ENCODE measurements at regions not wholly inside any gene's neighbourhood (a gene's known extent, or its start where the extent isn't known, plus 50 kb on each side); places are given as distances from the start of the nearest gene placed in this dataset.

DNA sequence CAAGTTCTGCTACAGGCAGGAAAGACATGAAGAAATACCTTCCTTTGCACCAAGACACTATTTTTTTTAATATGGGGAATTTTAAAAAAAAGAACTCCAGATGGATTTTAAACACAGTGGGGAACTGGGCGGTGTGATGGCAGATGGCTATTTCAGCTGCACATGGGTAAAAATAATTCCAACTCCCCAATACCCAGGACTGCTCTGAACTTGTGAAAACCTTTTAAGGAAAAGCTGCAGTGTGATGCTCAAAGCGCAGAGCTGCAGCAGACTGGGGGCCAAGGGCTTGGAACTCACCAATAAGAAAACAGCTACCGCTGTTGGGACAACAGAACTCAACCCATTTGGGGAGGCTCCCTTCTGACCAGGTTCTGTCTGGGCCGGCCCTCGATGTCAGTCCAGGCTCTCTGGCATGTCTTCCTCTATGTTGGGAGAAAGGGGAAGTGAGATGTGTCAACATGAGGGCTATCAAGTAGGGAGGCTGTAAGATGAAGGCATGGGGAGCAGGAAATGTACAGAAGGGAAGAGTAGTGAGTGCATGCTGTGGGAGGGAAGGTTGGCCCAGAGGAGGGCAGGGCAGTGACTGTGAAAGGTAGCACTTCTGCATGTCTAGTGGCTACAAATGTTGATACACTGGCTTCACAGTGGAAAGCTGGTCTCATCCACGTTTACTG, 64.0 kb upstream of the SLC14A2 start:
- TF ChIP-seq, protein P1, sequence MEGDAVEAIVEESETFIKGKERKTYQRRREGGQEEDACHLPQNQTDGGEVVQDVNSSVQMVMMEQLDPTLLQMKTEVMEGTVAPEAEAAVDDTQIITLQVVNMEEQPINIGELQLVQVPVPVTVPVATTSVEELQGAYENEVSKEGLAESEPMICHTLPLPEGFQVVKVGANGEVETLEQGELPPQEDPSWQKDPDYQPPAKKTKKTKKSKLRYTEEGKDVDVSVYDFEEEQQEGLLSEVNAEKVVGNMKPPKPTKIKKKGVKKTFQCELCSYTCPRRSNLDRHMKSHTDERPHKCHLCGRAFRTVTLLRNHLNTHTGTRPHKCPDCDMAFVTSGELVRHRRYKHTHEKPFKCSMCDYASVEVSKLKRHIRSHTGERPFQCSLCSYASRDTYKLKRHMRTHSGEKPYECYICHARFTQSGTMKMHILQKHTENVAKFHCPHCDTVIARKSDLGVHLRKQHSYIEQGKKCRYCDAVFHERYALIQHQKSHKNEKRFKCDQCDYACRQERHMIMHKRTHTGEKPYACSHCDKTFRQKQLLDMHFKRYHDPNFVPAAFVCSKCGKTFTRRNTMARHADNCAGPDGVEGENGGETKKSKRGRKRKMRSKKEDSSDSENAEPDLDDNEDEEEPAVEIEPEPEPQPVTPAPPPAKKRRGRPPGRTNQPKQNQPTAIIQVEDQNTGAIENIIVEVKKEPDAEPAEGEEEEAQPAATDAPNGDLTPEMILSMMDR (conservative IDR thresholded peaks at IDR 0.05): no peak
- no peak for TF ChIP-seq ZFX (IDR thresholded peaks at IDR 0.05)

Measured in C4-2B (cell line).